NCI-H1436 (cell line): ENCODE measurements at regions not wholly inside any gene's neighbourhood (a gene's known extent, or its start where the extent isn't known, plus 50 kb on each side); places are given as distances from the start of the nearest gene placed in this dataset.
"Not testable (repeated sequence)": the region's sequence is repeated elsewhere in the genome, so short reads cannot be mapped to it uniquely, and the experiment has no call there.

ENCODE experiments used
- DNase-seq: peaks from one replicate; lab custom pipeline; 2025; lab: John Stamatoyannopoulos, UW

DNA sequence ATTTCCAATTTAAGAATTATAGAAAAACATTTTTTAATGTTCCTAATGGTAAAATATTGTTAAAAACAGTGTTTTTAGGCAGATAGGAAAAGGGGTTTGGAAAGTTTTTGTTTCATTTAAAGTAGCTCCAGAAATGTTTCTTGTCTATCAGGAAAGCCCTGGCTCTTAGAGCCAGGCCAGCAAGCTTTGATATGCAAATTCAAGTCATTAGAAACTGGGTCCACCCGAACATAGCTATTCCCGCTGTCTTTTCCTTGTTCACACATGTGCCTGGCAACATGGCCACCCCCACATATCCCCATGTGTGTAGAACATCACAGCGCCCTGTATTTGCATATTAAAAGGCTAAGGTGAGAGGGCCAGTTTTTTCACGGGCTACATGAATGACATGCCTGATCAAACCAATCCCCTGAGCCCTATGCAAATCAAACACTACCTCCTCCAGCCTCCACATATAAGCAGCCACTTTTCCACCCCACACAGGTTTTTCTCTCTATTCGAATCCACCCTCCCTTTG lies 925.3 kb upstream of the CDH10 start:
- no peak for DNase-seq

DNA sequence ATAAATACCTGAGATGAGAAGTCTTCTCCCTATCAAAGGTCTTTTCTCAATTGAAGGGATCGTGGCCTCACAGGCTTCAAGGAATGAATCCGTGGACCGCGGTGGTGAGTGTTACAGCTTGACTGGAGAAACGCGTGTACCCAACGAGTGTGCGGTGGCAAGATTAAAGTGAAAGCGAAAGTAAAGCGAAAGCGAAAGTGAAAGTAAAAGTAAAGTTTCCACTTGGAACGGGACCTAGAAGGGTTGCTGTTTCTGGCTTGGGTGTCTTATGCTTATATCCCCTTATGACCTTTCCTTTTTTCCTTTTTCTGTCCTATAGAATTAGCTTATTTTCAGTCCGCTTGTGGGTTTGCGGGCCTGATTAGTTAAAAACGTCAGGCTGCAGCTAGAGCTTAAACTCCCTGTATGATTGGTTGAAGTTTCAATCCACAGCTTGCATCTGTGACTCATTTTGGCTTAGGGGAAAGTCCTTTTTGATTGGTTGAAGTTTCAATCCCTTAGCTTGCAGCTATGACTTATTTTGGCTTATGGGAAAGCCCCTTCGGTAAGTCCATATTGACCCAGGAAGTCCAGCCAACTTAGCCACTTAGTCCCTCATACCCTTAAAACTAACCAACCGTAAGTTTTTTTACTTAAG lies 924.3 kb upstream of the CDH10 start:
- no peak for DNase-seq

DNA sequence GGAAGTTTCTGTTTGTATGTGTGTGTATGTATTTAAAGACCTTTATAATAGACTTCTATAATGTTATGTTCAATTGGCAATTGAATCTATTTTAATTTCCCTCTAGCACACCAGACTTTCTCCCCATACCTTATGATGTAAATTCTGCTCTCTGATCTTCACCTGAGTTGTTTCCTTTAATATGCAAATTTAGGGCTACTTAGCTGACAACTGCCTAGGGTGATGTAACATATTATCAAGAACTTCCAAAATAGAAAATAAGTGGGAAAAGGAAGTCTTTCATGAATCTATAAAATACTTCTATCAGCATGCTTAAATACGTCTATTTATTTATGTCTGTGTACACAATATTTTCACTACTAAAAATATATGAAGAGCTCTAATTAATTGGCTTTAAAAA lies 923.5 kb upstream of the CDH10 start:
- DNase-seq: no peak

DNA sequence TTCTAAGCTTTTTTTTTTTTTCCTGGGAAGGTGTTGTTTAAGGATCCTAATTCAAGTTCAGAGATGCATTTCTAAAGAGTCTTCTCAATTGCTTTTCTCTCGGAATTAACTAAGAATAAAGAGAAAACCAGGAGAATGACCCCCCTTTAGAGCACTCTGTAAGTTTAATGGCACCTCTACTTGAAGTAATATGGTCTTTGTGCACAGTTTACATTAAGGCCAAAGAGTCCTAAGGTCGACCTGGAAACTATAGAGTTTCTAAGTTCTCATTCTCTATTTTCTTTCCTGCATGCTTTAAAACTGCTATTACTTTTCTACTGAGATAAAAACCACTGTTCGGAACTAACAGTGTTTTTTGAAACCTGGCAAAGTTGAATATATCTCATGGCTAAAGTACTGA lies 923.1 kb upstream of the CDH10 start:
- no peak for DNase-seq

DNA sequence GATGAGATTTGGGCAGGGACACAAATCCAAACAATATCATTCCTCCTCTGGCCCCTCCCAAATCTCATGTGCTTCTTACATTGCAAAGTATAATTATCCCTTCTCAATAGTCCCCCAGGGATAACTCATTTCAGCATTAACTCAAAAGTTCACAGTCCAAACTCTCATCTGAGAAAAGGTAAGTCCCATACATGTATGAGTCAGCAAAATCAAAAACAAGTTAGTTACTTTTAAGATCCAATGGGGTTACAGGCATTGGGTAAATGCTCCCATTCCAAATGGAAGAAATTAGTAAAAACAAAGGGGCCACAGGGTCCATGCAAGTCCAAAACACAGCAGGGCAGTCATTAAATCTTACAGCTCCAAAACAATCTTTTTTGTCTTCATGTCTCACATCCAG lies 917.9 kb upstream of the CDH10 start:
- no peak for DNase-seq

DNA sequence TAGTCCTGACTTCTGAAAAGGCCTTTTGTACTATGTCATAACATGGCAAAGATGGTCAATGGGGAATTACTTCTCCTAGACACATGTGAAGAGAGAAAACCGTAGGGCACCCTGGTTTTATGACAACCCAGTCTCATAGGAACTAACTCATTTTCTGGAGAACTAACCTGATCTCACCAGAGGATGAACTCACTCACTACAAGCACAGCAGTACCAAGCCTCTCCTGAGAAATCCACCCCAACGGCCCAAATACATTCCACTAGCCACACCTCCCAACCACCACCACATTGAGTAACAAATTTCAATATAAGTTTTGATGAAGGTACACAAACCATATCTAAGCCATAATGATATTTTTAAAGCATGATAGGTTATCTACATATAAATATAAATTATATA lies 909.3 kb upstream of the CDH10 start:
- DNase-seq: no peak

DNA sequence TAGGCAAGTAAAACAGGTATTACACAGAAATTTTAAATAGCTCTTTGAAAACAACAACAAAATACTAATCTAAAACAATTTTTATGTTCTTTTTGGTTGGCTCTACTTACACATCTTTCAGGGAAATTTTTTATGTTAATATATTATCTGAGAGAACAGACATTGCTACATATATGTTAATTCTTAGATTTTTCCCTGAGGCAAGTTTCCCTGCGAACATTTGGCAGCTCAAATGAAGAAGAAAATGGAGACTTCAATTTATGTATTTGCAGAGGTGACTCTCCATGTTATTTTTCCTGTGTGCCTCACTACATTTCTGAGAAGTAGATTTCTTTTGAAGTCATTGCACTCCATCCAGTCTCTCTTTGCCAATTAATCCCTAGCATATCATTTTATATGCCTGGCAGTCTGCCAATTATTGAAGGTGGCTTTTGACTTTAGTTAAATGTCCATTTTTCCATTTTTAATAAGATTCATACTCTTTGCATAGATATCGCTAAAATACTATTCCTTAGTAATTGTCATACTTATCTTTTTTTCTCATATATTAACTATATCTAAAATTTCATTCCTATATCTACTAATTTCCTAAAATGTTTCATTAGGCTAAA lies 908.2 kb upstream of the CDH10 start:
- no peak for DNase-seq

DNA sequence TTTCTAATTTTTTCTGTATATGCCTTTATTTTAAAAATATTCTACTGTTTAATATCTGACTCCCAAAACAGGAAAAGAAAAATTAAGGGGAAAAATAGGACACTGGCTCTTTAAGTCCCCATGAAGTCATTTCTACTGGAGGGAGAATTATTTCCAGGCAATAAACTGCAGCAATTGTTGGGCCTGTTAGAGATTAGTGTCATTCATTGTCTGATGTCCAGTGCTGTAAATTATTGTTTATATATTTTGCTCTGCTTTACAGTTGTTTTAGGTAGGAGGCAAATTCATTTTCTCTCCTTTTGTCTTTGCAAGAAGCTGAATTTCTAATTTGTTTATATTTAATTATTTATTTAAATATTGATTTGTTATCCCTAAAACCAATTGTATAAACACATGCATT lies 906.0 kb upstream of the CDH10 start:
- DNase-seq: no peak

DNA sequence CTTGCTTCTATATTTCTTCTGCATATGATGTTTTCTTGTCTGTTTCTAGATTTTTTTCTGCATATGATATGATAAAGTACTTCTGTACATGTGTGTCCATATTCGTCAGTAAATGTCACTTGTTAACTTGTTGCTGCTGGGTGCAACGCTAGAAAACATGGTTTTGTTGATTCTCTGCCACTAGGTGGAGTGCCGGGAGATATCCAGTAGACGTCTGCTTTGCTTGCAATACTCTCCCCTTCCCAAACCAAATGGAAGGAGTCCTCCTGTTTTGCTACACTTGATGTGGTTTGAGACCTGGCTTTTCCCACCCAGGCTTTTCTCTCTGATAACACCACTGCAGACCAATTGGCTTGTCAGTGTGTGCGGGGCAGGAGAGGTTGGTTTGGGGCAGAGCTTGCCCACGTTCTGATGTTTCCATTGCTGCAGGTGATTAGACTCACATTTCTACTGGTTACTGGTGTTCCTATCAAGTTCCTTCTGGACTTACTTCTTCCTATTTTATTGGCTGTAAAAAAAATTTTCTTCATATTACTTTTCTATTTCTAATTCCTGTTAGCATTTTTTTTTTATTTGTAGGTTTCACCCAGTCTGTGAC lies 900.0 kb upstream of the CDH10 start:
- DNase-seq: no peak

DNA sequence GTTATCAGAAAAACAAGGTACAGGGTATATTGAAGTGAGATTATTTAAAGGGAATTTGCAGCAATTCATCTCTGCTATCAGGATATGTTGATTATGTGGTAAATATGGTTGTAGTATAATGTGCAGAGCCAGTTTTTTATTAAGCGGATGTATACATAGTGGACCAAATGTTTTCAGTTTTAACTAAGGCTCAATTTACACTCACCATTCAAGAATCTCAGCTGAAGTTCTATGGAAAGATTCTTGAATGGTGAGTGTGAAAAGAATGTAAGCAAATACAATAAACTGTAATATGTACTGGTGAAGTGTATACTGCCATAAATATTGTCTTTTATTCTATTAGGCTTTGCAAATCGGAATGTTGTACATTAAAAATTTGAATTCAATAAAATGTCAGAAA lies 895.9 kb upstream of the CDH10 start:
- no peak for DNase-seq

DNA sequence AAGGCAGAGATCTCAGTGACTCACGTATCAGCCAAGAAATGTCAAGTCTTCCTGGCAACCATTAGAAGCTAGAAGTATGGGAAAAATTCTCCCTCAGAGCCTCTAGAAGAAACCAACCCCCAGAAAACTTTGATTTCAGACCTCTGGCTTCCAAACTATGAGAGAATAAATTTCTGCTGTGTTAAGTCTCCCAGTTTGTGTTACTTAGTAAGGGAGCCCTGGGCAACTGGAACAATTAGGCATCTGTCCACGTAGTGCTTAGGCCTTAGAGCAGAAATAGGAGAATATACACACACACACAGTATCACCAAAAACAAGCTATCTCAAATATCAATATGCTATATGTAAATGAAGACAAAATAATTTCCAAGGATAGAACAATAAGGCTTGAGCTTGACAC lies 894.8 kb upstream of the CDH10 start:
- DNase-seq: no peak

DNA sequence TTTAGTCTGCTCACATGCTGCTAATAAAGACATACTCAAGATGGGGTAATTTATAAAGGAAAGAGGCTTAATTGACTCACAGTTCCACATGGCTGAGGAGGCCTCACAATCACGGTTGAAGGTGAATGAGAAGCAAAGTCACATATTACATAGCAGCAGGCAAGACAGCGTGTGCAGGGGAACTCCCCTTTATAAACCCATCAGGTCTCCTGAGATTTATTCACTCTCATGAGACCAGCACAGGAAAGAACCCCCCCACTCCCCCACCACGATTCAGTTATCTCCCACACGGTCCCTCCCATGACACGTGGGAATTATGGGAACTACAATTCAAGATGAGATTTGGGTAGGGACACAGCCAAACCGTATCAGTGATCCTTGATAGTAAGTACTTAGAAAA lies 891.7 kb upstream of the CDH10 start:
- not testable (repeated sequence) for DNase-seq

DNA sequence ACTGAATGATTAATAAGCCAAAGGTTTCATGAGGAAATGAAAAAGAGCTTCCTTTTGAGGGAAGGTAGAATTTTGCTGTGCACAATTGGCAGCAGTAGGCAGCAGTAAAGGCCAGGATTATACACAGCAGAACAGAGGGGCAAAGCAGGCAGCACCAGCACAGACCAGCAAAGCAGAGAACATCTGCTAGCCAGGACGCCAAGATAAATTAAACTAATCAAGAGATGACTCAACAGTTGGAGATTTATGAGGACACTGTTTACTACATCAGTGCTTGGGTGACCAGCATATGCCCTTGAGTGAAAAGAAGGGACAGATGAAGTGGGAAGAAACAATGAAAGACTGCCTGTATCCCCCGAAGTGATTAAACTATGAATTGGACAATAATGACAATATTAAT lies 871.4 kb upstream of the CDH10 start:
- no peak for DNase-seq

DNA sequence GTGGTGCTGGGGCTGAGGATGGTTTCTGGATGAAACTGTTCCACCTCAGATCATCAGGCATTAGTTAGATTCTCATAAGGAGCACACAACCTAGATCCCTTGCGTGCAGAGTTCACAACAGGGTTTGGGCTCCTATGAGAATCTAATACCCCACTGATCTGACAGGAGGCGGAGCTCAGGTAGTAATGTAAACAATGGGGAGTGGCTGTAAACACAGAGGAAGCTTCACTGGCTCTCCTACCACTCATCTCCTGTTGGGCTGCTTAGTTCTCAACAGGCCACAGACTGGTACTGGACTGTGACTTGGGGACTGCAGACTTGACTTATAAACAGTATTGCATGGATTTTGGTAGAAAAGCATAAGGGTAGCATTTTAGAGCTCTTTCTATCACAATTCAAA lies 870.7 kb upstream of the CDH10 start:
- no peak for DNase-seq

DNA sequence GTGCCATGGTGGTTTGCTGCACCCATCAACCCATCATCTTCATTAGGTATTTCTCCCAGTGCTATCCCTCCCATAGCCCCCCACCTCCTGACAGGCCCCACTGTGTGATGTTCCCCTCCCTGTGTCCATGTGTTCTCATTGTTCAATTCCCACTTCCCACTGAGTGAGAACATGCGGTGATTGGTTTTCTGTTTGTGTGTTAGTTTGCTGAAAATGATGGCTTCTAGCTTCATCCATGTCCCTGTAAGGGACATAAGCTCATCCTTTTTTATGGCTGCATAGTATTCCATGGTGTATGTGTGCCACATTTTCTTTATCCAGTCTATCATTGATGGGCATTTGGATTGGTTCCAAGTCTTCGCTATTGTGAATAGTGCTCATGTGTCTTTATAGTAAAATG lies 865.9 kb upstream of the CDH10 start:
- DNase-seq: not testable (repeated sequence)

DNA sequence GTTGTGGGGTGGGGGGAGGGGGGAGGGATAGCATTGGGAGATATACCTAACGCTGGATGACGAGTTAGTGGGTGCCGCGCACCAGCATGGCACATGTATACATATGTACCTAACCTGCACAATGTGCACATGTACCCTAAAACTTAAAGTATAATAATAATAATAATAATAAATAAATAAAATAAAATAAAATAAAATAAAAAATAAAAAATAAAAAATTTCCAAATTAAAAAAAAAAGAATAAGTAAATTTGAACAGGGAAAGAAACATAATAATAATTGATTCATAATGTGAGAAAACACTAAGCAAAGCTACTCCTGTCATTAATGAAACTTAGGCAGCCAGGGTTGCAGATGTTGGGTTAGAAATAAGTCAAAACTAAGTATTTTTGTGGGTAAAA lies 863.2 kb upstream of the CDH10 start:
- DNase-seq: not testable (repeated sequence)

DNA sequence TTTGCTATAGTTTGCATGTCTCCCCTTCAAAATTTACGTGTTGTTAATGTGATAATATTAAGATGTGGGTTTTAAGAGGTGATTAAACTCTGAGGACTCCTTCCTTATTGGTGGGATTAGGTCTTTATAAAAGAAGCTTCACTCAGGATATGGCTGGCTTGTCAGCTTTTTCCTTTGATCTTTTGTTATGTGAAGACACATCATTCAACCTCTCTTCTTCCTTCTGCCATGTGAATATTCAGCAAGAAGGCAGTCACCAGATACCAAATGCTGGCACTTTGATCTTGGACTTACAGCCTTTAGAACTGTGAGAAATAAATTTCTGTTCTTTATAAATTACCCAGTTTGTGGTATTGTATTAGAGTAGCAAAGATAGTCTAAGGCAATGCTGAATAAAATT lies 855.9 kb upstream of the CDH10 start:
- no peak for DNase-seq

DNA sequence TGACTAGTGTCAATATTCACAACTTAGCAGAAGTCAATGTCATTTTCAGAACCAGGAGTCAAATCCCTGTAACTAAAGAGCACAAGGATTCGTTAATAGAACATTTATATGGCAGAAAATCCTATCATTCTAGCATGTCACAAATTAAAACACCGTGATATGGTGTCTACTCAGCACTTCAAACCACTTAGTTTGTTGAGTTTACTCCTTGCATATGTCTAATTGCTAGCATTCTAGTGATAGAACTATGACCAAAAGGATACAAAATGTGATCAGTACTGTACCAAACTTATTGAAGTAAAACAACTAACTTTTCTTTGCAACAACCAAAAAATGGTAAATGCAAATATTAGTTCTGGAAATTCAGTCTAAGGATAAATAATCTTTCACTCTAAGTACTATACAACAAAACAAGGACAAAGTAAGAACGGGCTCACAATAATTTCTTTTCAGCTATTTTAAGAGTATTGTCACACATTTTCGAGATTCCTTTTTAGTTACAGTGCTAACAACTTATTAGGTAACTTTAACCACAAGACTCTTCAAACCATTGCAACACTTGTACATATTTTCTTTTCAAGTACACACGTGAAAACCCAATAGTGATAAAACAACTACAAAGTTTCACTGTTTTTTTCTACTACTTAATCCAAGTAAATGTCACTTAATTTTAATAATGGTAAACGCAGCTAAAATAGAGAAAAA lies 845.2 kb upstream of the CDH10 start:
- no peak for DNase-seq

DNA sequence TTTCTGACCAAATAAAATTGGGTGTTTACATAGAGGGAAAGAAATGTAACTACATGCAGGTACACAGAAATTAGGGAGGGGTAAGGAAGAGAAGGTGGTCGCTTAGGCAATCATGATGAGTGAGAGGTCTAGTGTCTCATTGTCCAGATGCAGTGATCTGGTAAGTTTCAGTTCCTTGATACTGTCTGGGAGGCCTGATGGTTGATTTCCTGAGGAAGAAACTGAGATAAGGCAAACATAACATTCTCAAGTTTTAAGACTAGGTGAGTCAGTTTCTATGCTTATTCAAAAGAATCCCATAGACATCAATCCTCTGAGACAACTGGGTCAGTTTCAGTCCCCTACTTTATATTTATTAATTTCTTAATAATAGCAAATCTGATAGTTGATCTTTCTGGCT lies 843.3 kb upstream of the CDH10 start:
- DNase-seq: no peak

DNA sequence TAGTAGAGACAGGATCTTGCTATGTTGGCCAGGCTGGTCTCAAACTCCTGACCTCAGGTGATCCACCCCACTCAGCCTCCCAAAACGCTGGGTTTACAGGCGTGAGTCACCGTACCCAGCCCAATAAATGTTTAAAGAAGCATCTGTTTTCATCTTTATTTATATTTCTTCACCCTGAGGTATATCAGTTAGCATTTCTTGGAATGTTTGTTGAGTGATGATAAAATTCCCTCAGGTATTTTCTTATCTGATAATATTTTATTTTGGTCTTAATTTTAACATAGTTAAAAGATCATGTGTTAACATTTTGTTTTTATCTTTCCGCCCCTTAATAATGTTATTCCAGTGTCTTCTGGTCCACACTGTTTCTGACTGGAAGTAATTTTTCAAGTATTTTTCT lies 839.6 kb upstream of the CDH10 start:
- no peak for DNase-seq

DNA sequence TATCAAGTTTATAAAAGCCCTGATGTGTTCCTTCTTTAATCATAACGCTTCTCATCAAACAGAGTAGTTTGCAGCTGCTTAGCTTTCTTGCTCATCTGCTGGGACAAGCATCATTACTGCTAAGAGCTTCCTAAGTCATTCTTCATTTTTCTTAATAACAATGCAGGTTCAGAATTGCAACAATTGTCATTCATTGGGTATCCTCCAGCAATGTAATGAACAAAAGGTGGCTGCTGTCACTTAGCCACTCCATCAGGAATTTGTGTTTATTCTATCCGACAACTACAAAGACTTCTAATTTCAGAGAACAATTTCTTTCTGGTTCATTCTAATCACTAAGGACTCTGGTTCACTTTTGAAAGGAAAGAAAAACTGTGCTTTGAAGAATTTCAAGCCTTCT lies 836.7 kb upstream of the CDH10 start:
- DNase-seq: peak; percentile 49

DNA sequence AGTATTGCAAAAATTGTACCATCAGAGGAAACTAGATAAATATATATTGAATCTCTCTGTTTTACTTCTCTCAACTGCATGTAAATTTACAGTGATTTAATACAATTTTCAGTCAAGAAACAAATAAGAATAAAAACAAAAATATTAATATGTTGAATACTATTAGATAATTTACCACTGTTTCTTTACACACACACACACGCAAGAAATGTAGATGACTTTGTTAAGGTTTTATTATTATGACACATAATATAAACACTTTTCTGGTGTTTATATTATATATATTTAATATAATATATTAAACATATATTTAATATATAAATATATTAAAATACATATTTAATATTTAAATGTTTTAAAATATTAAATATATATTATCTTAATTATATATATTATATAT lies 814.3 kb upstream of the CDH10 start:
- DNase-seq: no peak

DNA sequence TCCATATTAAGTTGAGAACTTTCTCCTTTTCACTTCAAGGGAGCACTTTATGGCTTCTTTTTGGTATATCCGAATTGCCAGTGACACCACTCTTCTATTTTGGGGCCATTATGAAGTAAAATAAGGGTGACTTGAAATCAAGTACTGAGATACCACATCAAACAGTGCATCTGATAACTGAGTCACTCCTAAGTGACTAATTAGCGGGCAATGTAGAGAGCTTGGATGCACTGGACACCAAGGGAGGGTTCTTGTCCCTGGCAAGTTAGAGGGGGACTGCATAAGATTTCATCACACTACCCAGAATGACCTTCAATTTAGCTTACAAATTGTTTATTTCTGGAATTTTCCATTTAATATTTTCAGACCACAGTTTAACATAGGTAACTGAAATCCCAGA lies 813.9 kb upstream of the CDH10 start:
- DNase-seq: no peak
